DOHH2 (cell line): ENCODE measurements at regions not wholly inside any gene's neighbourhood (a gene's known extent, or its start where the extent isn't known, plus 50 kb on each side); places are given as distances from the start of the nearest gene placed in this dataset.

Source experiments
- H3F3A ChIP-seq: fragments of 200-600 bp; sonication (generic), shearing (Covaris generic); 2 replicates; pipeline ENCODE4 v1.6.0; 2016; ENCODE audit warnings: antibody characterized with exemption, mild to moderate bottlenecking; ENCODE audit not compliant: control insufficient read depth, insufficient read depth
- H3K27ac ChIP-seq: fragments of 200-600 bp; sonication (generic); 2 replicates; pipeline ENCODE4 v1.5.1; 2014; ENCODE audit warnings: low read depth, mild to moderate bottlenecking, low read length, moderate library complexity
- H3K27me3 ChIP-seq: fragments of 200-600 bp; sonication (generic); 2 replicates; pipeline ENCODE4 v1.6.1; 2014; ENCODE audit warnings: mild to moderate bottlenecking, low read length, mixed read lengths; ENCODE audit not compliant: control insufficient read depth
- H3K36me3 ChIP-seq: fragments of 200-600 bp; sonication (generic); 2 replicates; pipeline ENCODE4 v1.6.1; 2014; ENCODE audit warnings: mild to moderate bottlenecking, low read length, moderate library complexity, mixed read lengths; ENCODE audit not compliant: control insufficient read depth
- H3K4me1 ChIP-seq: fragments of 200-600 bp; sonication (generic); 2 replicates; pipeline ENCODE4 v1.6.1; 2014; ENCODE audit warnings: mild to moderate bottlenecking, low read length, mixed read lengths; ENCODE audit not compliant: control insufficient read depth
- H3K4me2 ChIP-seq: fragments of 200-600 bp; sonication (generic); 2 replicates; pipeline ENCODE4 v1.6.0; 2014; ENCODE audit warnings: mild to moderate bottlenecking, low read length, moderate library complexity
- H3K4me3 ChIP-seq: fragments of 200-600 bp; sonication (generic); 2 replicates; pipeline ENCODE4 v1.5.1; 2014; ENCODE audit warnings: mild to moderate bottlenecking, low read length, mixed read lengths
- H3K79me2 ChIP-seq: fragments of 200-600 bp; sonication (generic); 2 replicates; pipeline ENCODE4 v1.6.1; 2014; ENCODE audit warnings: mild to moderate bottlenecking, low read length, mixed read lengths; ENCODE audit not compliant: control insufficient read depth
- H3K9me2 ChIP-seq: fragments of 200-600 bp; sonication (generic); replicated peaks from 2 replicates; pipeline ENCODE4 v1.6.1; 2014; ENCODE audit warnings: mild to moderate bottlenecking, low read length, mixed read lengths; ENCODE audit not compliant: control insufficient read depth
- H3K9me3 ChIP-seq: fragments of 200-600 bp; sonication (generic); 2 replicates; pipeline ENCODE4 v1.6.1; 2014; ENCODE audit warnings: antibody characterized with exemption, low read length, mixed read lengths; ENCODE audit not compliant: control insufficient read depth, insufficient read depth
- H4K20me1 ChIP-seq: fragments of 200-600 bp; sonication (generic); 2 replicates; pipeline ENCODE4 v1.6.0; 2014; ENCODE audit warnings: low read depth, mild to moderate bottlenecking, antibody characterized with exemption, low read length, moderate library complexity; ENCODE audit not compliant: control insufficient read depth, insufficient read depth
- EZH2phosphoT487 ChIP-seq: fragments of 200-600 bp; sonication (generic); IDR thresholded peaks from 2 replicates; pipeline ENCODE4 v1.6.1; 2017; ENCODE audit warnings: borderline replicate concordance, mild to moderate bottlenecking, antibody characterized with exemption, low read length, moderate library complexity, mixed read lengths
- TF ChIP-seq, protein P1 (sequence below): fragments of 200-600 bp; sonication (generic); IDR thresholded peaks from one replicate; pipeline ENCODE4 v1.5.1; 2014; ENCODE audit warnings: antibody characterized with exemption, mild to moderate bottlenecking, low read depth, low read length; ENCODE audit not compliant: poor library complexity, severe bottlenecking

DNA sequence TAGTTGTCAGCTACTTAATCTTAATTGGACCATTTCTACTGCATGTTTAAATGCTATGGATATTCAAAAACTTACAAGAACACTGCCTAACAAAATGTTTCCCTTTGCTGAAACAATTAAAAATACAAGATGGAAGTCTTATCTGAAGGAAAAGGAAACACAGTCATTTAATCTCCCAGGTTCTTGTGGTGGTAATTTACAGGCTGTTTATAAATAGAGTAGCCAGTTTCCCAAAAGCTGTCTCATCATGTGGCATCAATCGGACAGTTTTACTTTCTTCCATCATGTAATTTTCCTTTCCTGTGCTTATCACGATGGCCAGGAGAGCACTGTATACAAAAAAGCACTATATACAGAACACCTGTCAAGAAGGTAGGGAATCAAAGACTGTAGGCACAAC is 368.1 kb downstream of the ZEB2 start:
- Histone ChIP-seq H3K9me2 (no peaks in the 10 kb centered on the region), H3K27ac (no peak overlapping the region), H4K20me1 (no peaks in the 10 kb centered on the region), H3K9me3 (no peaks in the 10 kb centered on the region), H3K4me2 (no peak overlapping the region), H3K4me3 (no peak overlapping the region), H3F3A (no peaks in the 10 kb centered on the region), H3K4me1 (no peaks in the 10 kb centered on the region), H3K36me3 (no peaks in the 10 kb centered on the region), H3K27me3 (no peaks in the 10 kb centered on the region), H3K79me2 (no peaks in the 10 kb centered on the region)
- TF ChIP-seq EZH2phosphoT487: no peak
- TF ChIP-seq, protein P1, sequence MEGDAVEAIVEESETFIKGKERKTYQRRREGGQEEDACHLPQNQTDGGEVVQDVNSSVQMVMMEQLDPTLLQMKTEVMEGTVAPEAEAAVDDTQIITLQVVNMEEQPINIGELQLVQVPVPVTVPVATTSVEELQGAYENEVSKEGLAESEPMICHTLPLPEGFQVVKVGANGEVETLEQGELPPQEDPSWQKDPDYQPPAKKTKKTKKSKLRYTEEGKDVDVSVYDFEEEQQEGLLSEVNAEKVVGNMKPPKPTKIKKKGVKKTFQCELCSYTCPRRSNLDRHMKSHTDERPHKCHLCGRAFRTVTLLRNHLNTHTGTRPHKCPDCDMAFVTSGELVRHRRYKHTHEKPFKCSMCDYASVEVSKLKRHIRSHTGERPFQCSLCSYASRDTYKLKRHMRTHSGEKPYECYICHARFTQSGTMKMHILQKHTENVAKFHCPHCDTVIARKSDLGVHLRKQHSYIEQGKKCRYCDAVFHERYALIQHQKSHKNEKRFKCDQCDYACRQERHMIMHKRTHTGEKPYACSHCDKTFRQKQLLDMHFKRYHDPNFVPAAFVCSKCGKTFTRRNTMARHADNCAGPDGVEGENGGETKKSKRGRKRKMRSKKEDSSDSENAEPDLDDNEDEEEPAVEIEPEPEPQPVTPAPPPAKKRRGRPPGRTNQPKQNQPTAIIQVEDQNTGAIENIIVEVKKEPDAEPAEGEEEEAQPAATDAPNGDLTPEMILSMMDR: no peak

DNA sequence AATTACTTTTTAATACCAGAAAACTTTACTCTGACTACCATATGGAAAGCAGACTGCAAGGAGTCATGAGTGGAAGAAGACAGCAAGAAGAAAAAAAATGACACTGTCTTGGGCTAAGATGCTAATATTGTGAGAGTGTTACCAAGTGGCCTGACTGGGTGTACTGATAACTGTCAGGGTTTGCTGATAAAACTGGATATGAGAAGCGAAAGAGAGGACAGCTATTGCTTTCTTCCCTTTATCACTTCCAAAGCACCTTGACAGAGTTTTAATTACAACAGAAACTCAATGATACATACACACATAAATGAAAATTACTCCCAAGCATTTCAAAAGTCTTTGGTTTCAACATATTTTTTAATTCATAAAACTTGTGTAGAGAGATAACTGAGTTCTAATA is 368.5 kb downstream of the ZEB2 start:
- Histone ChIP-seq H3K4me1 (no peaks in the 10 kb centered on the region), H3K4me2 (no peak overlapping the region), H3K27me3 (no peaks in the 10 kb centered on the region), H3K27ac (no peak overlapping the region), H3F3A (no peaks in the 10 kb centered on the region), H4K20me1 (no peaks in the 10 kb centered on the region), H3K4me3 (no peak overlapping the region), H3K79me2 (no peaks in the 10 kb centered on the region), H3K36me3 (no peaks in the 10 kb centered on the region), H3K9me2 (no peaks in the 10 kb centered on the region), H3K9me3 (no peaks in the 10 kb centered on the region)
- no peak for TF ChIP-seq EZH2phosphoT487
- TF ChIP-seq, protein P1: no peak

DNA sequence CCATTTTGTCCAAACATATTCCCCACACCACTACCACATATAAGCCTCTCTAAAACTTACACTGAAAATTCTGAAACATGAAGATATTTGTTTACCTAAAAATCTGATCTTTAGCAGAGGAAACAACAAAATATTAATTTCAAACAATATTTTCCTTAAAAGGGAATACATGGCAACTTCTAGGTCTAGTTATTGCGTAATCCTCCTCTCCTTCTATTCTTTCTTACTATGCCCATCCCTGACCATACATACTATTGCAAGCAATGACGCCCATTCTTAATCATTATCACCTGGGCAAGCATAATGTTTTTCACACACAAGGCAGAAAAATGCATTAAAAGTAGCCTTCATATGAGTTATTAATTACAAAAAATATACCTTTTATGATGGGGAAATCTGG is 372.6 kb downstream of the ZEB2 start:
- H3K36me3 ChIP-seq: peaks cover 8% of the 10 kb centered on the region
- H3K27ac ChIP-seq: no peak overlapping the region
- H4K20me1 ChIP-seq: no peaks in the 10 kb centered on the region
- H3K27me3 ChIP-seq: no peaks in the 10 kb centered on the region
- H3K9me2 ChIP-seq: no peaks in the 10 kb centered on the region
- H3F3A ChIP-seq: peaks cover 2% of the 10 kb centered on the region; the same call in 1 of the 2 replicates
- H3K79me2 ChIP-seq: no peaks in the 10 kb centered on the region
- no peak overlapping the region for H3K4me3 ChIP-seq
- no peaks in the 10 kb centered on the region for H3K9me3 ChIP-seq
- H3K4me2 ChIP-seq: no peak overlapping the region
- TF ChIP-seq, protein P1: no peak
- H3K4me1 ChIP-seq: peaks cover 7% of the 10 kb centered on the region

DNA sequence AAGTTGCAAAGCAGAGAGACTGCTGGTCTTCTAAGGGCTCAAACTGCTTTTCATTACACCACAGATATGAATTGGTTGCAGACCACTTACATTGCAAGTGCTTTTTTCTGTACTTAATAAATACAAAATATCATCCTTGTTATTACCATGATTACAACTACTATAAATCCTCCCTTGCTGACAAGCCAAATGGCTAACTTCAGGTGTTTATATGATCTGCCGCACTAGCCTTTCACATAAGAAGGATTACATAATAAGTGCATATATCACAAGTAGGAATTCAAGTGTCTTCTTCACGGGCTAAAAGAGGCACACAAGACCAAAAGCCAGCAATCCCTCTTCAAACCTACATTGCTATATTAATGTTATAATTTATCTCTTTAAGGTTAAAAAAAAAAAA is 373.0 kb downstream of the ZEB2 start:
- H3K27me3 ChIP-seq: no peaks in the 10 kb centered on the region
- H3K9me3 ChIP-seq: no peaks in the 10 kb centered on the region
- peaks cover 8% of the 10 kb centered on the region for H3K36me3 ChIP-seq
- TF ChIP-seq, protein P1: no peak
- no peak for TF ChIP-seq EZH2phosphoT487
- no peak overlapping the region for H3K4me2 ChIP-seq
- peaks cover 7% of the 10 kb centered on the region for H3K4me1 ChIP-seq
- no peak overlapping the region for H3K4me3 ChIP-seq
- no peak overlapping the region for H3K27ac ChIP-seq
- no peaks in the 10 kb centered on the region for H3K79me2 ChIP-seq
- peaks cover 2% of the 10 kb centered on the region; the same call in 1 of the 2 replicates for H3F3A ChIP-seq
- H4K20me1 ChIP-seq: no peaks in the 10 kb centered on the region
- no peaks in the 10 kb centered on the region for H3K9me2 ChIP-seq
